Activated B cell treated with CpG ODN at 0.5 μM for 24 hours (primary cell): ENCODE measurements at regions not wholly inside any gene's neighbourhood (a gene's known extent, or its start where the extent isn't known, plus 50 kb on each side); places are given as distances from the start of the nearest gene placed in this dataset.
"Not testable (repeated sequence)": the region's sequence is repeated elsewhere in the genome, so short reads cannot be mapped to it uniquely, and the experiment has no call there.

ENCODE experiments used
- ATAC-seq: fragments of 200-7000 bp; cut with Tn5 transposase; one replicate; pipeline ENCODE4 v1.10.0; 2021; ENCODE audit warnings: low read depth, mild to moderate bottlenecking, moderate library complexity
- CTCF ChIA-PET: fragments of 350-600 bp; sonication (Branson Sonifier 250); formaldehyde crosslinking; loops from one replicate; lab custom pipeline; 2021; ENCODE audit warnings: antibody characterized with exemption; lab: Charles Lee
- POLR2A ChIA-PET: fragments of 350-600 bp; sonication (Branson Sonifier 250); formaldehyde crosslinking; loops from one replicate; lab custom pipeline; 2021; ENCODE audit warnings: antibody characterized with exemption; lab: Charles Lee
- DNase-seq: peaks from one replicate; pipeline ENCODE4 v3.0.0; 2022
- H3K27ac Mint-ChIP-seq: one replicate; pipeline ENCODE4 v1.8.0; 2020; ENCODE audit warnings: mixed read lengths
- H3K27me3 Mint-ChIP-seq: one replicate; pipeline ENCODE4 v1.8.0; 2021; ENCODE audit warnings: mixed read lengths
- H3K36me3 Mint-ChIP-seq: one replicate; pipeline ENCODE4 v1.8.0; 2021; ENCODE audit warnings: low read depth, mixed read lengths
- H3K4me1 Mint-ChIP-seq: one replicate; pipeline ENCODE4 v1.8.0; 2021; ENCODE audit warnings: mixed read lengths
- H3K4me3 Mint-ChIP-seq: one replicate; pipeline ENCODE4 v1.8.0; 2020; ENCODE audit warnings: mild to moderate bottlenecking, mixed read lengths
- H3K9me3 Mint-ChIP-seq: one replicate; pipeline ENCODE4 v1.8.0; 2020; ENCODE audit warnings: mixed read lengths
- CTCF ChIP-seq: fragments of 200-600 bp; IDR thresholded peaks from one replicate; pipeline ENCODE4 v1.8.0; 2022; ENCODE audit warnings: antibody characterized with exemption, mild to moderate bottlenecking
- intact Hi-C: fragments of 100-400 bp; cut with micrococcal nuclease; formaldehyde crosslinking; loops from one replicate; pipeline ENCODE4 v1.15.1; 2024

DNA sequence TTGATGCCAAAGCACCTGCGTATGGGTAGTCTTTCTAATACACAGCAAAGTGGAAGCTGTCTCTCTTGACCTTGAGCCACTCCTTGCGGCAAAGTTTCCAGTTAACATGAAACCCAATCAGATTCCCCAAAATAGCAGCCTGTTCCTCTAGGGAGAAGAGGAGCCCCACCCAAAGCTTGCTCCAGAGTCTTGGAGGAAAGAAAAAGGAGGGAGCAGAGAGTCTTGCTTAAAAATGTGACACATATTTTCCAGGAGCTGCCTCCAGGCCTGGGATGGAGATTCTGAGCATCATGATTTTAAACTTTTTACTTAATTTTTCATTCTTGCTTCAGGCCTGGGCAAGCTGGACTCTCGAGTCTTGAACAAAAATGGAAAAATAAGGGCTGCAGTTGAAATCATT is 223.5 kb upstream of the TNC start:
- ChIA-PET POLR2A (no interaction called here), CTCF (no interaction called here)
- no peak for TF ChIP-seq CTCF
- intact Hi-C loops, result no loop called here
- H3K27me3 Mint-ChIP-seq, result no peaks in the 10 kb centered on the region
- H3K27ac Mint-ChIP-seq, result no peak overlapping the region
- H3K4me3 Mint-ChIP-seq, result no peak overlapping the region
- ATAC-seq, result no peak
- H3K36me3 Mint-ChIP-seq, result no peaks in the 10 kb centered on the region
- no peak for DNase-seq
- no peaks in the 10 kb centered on the region for H3K4me1 Mint-ChIP-seq
- no peaks in the 10 kb centered on the region for H3K9me3 Mint-ChIP-seq

DNA sequence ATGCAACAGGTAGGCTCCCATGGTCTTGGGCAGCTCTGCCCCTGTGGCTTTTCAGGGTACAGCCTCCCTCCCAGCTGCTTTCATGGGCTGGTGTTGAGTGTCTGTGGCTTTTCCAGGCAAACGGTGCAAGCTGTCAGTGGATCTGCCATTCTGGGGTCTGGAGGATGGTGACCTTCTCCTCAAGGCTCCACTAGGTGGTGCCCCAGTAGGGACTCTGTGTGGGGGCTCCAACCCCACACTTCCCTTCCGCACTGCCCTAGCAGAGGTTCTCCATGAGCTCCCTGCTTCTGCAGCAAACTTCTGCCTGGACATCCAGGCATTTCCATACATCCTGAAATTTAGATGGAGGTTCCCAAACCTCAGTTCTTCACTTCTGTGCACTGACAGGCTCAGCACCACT is 229.8 kb upstream of the TNC start:
- ATAC-seq, H3K9me3 Mint-ChIP-seq, H3K4me3 Mint-ChIP-seq, H3K4me1 Mint-ChIP-seq, DNase-seq, intact Hi-C loops, H3K27ac Mint-ChIP-seq, H3K27me3 Mint-ChIP-seq, CTCF ChIA-PET, H3K36me3 Mint-ChIP-seq, POLR2A ChIA-PET: not testable (repeated sequence)

- H3K27ac Mint-ChIP-seq, H3K27me3 Mint-ChIP-seq, H3K36me3 Mint-ChIP-seq, intact Hi-C loops, ATAC-seq, H3K4me1 Mint-ChIP-seq, DNase-seq, CTCF ChIA-PET, H3K4me3 Mint-ChIP-seq, POLR2A ChIA-PET, H3K9me3 Mint-ChIP-seq: not testable (repeated sequence)
Measured at GRCh38 chr9:115348936-115349335, 231.0 kb upstream of the TNC start.

DNA sequence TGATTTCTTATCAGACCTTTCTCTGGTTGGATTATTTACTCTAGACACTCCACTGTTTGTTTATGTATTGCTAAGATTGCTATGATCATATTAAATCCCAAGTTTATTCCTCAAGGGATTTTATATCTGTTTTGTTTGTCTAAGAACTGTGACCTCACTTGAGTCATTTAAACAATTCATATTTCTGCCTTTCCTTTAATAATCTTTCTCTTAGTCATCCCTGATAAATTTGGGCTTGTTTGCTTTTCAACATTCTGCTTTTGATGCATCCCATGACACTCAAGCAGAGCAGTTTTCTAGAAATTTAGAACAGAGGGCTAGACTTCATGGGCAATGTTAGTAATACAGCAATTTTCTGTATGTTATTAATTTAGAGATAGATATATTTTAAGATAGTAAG is 231.6 kb upstream of the TNC start:
- TF ChIP-seq CTCF, result no peak
- no peak overlapping the region for H3K4me3 Mint-ChIP-seq
- H3K9me3 Mint-ChIP-seq, result no peaks in the 10 kb centered on the region
- ATAC-seq (no peak), DNase-seq (no peak)
- H3K27me3 Mint-ChIP-seq, result no peaks in the 10 kb centered on the region
- intact Hi-C loops, result no loop called here
- no peaks in the 10 kb centered on the region for H3K36me3 Mint-ChIP-seq
- ChIA-PET POLR2A (no interaction called here), CTCF (no interaction called here)
- no peak overlapping the region for H3K27ac Mint-ChIP-seq
- H3K4me1 Mint-ChIP-seq, result no peaks in the 10 kb centered on the region

GRCh38 chr9:115350548-115350947 is 232.6 kb upstream of the TNC start:
- H3K36me3 Mint-ChIP-seq, result no peaks in the 10 kb centered on the region
- H3K9me3 Mint-ChIP-seq, result no peaks in the 10 kb centered on the region
- no peak for ATAC-seq
- CTCF ChIA-PET, result no interaction called here
- H3K27ac Mint-ChIP-seq, result no peak overlapping the region
- no peak for TF ChIP-seq CTCF
- H3K4me1 Mint-ChIP-seq, result no peaks in the 10 kb centered on the region
- POLR2A ChIA-PET, result no interaction called here
- H3K27me3 Mint-ChIP-seq, result no peaks in the 10 kb centered on the region
- H3K4me3 Mint-ChIP-seq, result no peak overlapping the region
- DNase-seq, result no peak
- intact Hi-C loops, result no loop called here

DNA sequence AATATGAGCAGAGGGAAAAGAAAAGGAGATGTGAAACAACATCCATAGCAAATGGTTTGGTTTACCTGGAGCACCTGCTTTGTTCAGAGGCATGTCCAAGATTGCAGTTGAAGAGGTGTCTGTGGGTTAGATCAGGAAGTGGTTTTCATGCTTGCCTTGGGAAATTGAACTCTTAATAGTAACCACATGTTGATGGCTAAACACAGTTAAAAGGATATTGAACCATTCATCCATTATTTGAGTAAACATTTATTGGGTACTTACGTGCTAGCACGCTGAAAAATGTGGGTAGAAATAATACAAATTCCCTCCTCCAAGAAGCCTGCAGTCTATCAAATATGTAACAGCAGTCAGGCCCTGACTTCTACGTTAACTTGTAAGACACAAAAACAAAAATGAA is 235.7 kb upstream of the TNC start:
- no peak for ATAC-seq
- ChIA-PET POLR2A (no interaction called here), CTCF (no interaction called here)
- Mint-ChIP-seq H3K27ac (no peak overlapping the region), H3K27me3 (no peaks in the 10 kb centered on the region), H3K4me3 (no peak overlapping the region), H3K4me1 (no peaks in the 10 kb centered on the region), H3K9me3 (no peaks in the 10 kb centered on the region), H3K36me3 (no peaks in the 10 kb centered on the region)
- intact Hi-C loops, result no loop called here
- DNase-seq, result no peak
- TF ChIP-seq CTCF, result no peak
